GM19324 (cell line): ENCODE measurements at regions not wholly inside any gene's neighbourhood (a gene's known extent, or its start where the extent isn't known, plus 50 kb on each side); places are given as distances from the start of the nearest gene placed in this dataset.

Experiments
- ATAC-seq: cut with Tn5 transposase; IDR thresholded peaks from one replicate; pipeline ENCODE4 v1.9.1; 2021; ENCODE audit warnings: mild to moderate bottlenecking, moderate library complexity; ENCODE audit not compliant: unreplicated experiment, low FRiP score

DNA sequence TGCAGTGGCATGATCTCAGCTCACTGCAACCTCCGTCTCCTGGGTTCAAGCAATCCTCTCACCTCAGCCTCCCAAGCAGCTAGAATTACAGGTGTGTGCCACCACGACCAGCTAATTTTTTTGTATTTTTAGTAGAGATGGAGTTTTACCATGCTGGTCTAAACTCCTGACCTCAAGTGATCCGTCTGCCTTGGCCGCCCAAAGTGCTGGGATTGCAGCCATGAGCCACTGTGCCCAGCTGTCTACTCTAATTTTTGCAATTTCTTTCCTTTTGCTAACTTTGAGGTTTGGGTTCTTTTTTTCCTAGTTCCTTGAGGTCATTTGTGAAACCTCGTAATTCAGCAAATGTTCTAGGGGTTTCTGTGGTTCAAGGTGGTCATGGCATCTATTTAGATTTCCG, 63.7 kb upstream of the PRLR start:
- no peak for ATAC-seq

DNA sequence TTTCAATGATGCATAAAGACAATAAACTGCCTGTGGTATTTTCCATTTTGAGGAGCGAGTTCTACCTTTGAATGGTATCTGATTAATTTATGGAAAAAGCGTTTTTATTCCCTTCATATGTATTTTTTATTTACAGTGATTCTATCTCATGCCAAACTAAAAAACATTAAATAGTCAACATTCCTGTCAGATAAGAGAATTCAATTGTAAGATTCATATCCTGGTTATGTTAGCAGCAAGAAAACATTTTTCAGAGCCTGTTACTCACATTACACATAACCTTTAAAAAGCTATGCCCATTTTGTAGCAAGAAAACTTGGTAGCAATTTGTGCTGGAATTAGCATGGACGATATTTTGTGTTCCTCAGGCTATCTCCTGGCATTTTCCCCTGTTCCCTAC, 55.1 kb upstream of the PRLR start:
- ATAC-seq = no peak

DNA sequence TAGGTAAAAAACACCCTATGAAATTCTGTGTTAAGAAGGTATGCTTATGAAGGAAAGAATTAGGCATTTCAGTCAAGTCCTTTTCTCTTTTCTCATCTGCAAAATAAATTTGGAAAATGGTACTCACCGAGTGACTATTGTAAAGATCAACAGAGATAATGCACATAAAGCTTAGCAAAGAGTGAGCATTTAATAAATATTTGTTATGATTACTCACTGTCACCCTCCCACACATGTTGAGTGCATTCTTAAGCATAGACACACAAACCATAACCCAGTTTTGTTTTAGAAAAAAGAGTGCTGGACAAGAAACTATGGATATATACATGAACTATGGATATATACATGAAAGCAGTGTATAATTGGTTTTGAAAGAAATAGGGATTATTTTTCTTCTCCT, 54.7 kb upstream of the PRLR start:
- ATAC-seq = no peak

DNA sequence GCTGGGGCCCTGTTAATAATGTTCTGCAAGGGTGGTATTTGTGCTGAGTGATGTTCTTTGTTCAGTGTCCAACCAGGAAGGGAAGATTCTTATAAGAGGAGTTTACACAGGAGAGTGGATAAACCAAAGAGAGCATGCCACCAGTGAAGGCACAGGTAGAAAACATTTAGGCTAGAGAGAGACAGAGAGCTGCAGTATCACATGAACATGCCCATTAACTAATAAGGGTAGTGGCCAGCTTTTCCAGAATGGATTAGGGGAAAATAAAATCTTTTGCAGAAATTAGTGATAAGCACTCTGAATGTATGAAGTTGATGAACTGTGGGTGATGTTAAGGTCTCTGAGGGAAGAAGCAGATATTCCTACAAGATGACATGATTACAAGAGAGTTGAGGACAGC, 54.1 kb upstream of the PRLR start:
- ATAC-seq = no peak

DNA sequence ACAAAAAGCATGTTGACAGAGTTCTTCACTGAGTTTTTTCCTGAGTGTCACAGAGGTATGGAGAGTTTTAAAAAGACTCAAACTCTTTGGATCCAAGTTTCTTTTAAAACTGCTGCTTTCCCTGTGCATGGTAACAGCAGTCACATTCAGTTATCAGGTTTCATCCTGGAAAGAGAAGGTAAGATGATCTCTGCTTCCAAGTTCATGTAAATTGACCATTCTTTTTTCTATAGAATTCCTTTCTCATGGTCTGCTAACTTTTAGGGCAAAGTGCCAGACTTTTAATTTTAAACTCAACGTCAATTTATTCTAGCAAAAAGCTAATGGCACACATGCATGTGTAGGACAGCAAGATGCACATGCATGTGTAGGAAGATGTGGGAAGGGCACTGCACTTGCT, 52.5 kb upstream of the PRLR start:
- ATAC-seq = no peak

DNA sequence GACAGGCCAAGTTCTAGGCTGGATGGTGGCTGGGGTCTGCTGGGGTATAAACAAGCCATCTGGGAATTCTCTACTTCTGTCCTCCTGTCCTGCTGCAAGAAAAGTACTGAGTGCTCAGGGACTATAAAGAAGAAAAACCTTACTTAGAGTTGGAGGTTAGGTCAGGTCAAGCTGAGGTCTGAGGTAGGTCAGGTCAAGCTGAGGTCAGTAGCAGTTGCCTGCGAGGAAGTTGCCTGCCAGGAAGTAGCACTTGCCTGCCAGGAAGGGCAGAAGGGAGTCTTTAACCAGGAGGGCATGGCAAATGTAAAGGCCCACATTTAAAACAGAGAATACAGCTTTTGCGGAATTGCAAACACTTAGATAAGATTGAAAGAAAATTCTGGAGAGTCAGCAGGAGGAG, 51.3 kb upstream of the PRLR start:
- no peak for ATAC-seq
